NCI-H526 (cell line): ENCODE measurements at regions not wholly inside any gene's neighbourhood (a gene's known extent, or its start where the extent isn't known, plus 50 kb on each side); places are given as distances from the start of the nearest gene placed in this dataset.

Experiments used
- DNase-seq, 2 experiments: peaks; one replicate each; lab custom pipeline; 2025; lab: John Stamatoyannopoulos, UW

DNA sequence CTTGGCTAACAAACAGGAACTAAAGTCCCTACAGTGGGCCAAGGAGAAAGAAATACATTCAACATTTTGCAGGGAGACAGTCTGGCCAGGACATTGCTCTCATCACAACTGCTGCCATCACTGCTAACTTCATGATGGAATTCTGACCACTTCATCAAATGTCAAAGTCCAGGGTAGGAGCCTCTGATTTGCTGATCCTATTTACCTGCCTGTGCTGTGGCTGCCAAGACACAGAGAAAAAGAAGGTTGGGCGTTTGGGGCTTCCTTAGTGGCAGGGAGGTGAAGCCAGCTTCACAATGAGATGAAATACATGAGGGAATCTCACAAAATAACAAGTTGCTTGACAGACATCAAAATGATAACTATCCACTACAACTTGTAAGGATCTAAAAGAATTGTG is 343.9 kb upstream of the CADM1 start:
- DNase-seq = peak; percentile 42 to 52

DNA sequence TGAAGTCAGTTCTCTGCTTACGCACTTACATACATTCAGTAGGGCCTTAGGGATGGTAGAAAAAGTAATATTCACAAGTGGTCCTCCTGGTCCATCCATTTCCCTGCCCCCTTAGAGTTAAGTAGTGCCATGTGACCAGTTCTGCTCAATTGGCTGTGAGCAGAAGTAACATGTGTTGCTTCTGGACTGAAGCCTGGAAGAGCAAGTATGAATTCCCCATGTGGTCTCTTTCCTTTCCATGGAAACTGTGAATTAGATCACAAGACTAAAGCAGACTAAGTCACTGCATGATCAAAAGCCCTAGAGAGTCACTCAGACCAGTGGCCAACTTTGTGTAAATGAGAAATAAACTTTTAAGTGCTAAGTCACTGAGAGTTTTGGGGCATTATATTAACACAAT is 341.7 kb upstream of the CADM1 start:
- DNase-seq = no peak

DNA sequence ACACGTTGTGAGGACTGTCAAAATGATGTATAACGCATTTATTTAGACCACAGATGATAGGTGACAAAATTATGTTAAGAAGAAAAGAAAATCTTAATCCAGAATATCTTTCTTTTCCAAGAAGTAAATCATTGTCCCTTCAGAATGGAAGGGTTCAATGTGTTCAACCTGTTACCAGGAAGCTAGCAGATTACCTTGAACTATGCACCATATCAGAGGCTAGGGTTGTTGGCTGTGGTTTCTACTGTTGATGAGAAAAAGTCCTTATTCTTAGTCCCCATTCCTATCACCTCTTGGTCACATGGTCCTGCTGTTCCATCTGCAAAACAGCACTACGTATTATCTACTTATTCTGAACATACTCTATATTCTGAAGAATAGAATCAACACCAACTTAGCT is 339.5 kb upstream of the CADM1 start:
- DNase-seq = no peak

GRCh38 chr11:115843111-115843510 is 338.9 kb upstream of the CADM1 start:
- DNase-seq = no peak

GRCh38 chr11:115820026-115820425 is 315.8 kb upstream of the CADM1 start:
- DNase-seq = no peak

DNA sequence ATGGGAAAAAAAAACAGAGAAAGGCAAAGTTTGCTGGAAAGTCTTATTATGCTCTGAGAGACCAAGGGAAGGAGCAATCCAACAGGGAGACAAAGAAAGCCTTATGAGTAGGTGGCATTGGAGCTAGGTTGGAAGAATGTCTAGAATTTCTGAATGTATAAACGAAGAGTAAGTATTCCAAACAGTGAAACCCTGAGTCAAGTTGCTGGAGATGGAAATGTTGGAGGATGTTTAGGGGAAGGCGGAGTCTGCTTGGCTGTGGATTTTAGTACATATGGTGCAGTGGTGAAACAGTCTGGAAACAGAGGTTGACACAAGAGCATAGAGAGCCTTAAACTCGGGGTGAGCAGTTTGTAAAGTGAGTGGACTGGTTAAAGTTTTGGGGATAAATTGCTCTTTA is 314.8 kb upstream of the CADM1 start:
- DNase-seq = no peak

- DNase-seq = no peak
These were observed 313.7 kb upstream of the CADM1 start for GRCh38 chr11:115817844-115818468.

DNA sequence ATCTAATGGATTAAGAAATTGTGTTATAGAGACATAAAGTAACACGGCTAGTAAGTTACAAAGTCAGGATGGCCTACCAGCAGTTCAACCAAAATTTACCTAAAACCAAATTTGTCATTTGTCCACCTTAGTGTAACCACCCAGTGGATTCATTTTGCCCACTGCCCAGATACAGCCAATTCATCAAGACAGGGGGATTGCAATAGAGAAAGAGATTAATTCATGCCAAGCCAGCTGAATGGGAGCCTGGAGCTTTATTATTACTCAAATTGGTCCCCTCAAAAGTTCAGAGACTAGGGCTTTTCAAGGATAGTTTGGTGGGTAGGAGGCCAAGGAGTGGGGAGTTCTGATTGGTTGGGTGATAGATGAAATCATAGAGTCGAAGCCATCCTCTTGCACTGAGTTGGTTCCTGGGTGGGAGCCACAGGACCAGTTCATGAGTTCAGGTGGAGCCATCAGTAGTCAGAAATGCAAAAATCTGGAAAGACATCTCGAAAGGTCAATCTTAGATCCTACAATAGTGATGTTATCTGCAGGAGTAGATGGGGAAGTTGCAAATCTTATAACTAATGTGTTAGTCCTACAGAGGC is 304.2 kb upstream of the CADM1 start:
- no peak for DNase-seq

DNA sequence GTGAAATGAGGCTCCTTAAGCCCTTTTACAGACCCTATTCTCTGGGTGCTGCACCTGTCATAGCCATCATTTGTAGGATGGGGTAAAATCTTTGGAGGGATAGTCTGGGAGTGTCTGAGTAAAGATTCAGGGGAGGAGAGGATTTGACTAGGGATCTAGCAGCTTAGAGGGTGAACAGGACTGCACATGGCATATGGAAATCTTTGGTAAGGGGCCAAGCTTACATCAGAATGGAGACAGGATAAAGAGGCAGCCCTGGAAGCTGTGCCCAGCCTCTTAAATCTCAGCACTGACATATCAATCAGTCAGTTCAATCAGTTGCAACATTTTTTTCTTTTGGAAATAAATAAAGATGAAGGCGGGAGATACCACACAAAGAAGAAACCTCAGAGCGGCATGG is 301.8 kb upstream of the CADM1 start:
- DNase-seq = no peak

DNA sequence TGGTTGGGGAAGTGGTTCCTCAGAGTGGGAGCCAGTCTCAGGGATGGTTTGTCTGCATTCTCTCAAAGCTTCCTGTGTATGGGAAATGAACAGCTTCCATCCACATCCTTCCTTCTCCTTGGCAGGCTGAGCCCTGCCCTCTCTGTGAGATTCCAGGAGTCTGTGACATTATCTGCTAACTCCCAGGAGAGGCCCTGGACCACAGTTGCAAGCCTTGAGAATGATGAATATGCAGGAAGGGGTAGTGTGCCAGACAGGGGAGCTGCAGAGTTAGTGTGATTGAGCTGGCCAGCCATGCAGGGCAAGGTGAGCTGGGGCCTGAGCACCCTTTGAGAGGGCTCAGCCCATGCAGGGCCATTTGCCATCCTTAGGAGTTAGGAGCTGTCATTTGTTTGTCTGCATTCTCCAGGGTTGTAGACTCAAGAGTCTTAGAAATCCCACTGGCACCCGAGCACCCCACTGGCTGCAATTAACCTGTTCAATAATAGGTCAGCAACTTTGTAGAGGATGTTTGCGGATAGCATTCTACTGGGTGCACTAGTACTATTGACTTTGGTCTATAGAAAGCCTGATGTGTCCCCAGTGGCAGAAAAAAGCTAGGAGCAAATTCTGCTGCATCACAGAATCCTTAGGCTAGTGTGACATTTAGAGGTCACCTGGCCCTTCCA is 299.0 kb upstream of the CADM1 start:
- no peak for DNase-seq

DNA sequence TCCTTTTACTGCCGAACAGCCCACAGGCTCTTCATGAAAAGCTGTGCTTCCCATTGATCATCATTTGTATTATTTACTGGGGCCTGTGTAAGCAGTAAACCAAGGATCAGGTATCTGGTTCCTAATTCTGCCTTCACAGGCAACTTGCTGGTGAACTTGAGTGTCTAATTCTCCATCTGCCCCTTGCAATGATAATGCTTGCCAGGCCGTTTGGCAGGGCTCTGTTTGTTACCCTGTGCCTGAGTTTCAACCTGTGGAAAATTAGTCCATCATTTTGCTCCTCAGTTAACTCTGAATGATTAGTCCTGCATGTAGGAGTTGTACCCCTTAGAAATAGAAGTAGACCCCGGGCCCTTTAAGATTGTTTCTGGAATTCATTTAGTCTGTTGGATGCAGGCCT is 298.4 kb upstream of the CADM1 start:
- DNase-seq = no peak

DNA sequence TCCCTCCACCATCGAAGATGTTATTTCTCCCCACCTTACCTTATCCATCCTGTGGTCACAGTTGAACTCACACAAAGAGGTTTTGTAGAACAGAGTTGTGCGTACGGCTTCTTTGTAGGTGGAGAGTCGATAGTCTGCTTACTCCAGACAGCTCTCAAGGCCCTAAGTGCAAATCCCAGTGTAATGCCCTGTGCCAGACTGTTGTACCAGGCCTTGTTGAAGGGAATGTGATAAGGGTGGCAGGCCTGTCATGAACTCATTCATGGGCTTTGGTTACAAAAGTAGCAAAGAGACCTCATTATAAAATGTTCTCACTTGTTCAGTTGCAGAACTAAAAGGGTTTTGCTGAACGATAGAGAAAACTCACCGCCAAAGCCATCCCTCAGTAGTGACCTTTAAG is 288.7 kb upstream of the CADM1 start:
- DNase-seq = no peak

DNA sequence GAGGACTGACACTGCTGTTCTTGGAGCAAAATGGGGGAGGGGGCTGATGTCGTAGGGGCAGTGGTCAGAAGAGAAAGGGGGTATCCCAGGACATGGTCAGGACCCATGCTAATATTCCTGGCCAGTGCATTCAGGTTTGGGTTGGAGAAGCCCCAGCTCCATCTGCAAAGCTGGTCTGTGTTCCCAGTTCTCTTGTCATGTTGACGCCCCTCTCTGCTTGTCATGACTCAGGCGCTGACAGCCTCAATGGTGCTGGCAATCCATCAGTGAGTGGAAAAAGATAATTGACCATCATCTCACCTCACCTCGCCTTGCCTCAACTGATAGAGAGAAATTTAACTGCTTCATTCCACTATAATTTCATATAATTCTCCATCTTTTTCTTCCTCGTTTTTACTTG is 283.1 kb upstream of the CADM1 start:
- no peak for DNase-seq

DNA sequence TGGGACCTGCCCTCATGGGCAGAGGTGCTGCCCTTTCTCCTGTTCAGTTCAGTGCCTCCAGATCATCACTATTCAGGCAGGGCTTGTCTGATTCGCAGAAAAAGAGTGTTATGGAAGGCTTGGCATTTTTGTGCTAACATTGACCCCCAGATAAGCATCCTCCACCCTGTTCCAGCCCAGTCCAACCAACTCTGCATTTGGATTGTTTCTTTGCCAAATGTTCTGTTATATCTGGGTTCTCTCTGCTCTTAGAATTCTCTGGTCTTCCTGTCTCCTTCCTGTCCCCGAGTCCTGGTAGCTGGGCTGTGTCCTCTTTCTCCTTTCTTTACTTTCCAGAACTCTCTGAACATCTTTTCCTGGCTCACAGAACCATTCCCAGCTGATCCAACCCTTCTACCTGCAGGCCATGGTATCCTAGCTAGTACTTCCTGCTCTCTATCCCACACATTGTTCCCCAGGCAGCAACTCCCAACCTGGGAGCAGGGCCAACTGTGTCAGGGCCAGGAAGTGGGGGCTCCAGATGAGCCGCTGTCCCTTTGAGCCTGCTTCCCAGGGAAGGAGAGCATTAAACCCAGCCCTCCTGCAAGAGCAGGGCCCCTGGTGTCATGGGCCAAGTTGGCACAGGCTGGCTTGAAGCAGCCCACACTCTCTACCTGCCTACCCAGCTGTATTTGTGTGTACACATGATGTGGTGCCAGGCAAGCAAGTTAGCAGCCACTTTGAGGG is 280.7 kb upstream of the CADM1 start:
- DNase-seq = no peak

DNA sequence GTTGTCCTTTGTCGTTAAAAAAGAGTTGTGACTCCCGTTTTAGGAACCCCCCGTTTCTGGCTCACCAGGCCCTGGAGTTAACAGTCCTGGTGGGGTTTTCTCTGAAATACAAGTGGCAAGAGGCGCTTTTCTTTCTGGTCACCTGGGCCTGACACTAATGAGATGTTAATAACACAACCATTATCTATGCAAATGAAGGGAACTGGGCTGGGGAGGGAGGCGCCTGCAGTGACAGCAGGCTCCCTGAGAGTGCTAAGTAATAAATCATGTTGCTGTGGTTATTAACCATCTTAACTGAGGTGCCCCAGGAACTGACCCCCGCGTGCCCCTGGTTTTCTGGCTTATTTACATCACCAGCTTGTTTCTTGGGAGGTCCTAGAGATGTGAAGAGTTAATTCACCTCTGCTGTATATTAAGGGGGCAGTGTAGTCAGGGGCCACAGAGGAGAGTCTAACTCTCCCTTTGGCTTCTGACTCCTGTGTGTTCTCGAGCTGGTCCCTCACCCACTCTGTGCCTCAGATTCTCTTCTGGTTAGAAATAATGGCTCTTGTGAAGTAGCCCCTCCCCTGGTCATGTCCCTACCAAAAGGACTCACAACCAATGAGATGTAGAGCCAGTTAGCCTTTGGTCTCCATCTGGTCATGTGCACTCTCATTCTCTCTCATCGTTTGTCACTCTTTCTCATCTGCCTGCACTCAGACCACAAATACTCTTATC is 276.6 kb upstream of the CADM1 start:
- DNase-seq = peak; percentile 90 to 96

DNA sequence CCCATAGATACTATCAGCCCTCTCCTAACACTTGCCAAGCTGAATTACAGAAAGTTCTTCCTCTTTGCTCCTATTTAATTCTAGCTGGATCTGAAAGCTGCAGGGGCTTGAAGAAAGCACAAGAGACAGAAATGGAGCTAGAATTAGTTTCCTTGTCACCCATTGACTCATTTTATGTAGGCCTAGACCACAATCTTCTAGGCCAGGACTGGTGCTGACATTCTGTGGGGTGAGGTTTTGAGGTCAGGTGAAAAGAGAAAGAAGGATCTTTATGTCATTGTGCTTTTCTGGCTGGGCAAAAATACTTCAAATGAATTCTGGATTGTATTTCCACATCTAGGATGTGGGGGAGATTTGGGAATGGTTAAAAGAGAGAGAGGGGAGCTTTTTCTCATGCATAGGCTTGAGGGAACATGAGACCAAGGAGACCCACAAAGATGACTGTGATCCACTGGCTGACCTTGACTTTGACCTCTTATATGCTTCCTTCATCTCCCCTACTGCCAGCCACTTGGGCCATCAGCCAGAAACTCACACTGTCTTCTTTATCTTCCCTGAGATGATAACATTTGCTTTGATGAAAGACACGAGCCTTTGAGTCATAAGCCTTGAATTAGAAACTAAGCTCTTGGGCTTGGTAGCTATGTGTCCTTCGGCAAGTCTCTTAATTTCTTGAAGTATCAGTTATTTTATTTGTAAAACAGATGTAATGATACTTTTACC is 274.9 kb upstream of the CADM1 start:
- DNase-seq = no peak

GRCh38 chr11:115776916-115777315 is 272.7 kb upstream of the CADM1 start:
- no peak for DNase-seq

DNA sequence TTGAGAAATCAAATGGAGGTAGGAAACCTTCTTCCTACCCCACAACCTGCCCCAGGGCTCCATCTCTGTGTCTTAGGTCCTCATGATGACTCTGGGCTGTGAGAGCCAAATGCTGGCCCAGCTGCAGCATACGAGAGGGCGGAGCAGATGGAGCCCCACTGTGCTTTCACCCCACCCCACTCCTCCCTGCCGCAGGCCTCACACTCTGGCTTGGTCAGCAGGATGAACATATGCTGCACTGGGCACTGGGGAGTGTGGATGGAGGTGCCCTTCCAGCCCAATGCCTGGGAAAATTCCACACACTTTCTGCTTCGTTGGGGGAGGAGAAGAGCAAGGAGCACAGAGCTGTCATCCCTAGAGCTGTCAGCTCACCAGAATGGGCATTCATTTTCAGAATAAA is 271.6 kb upstream of the CADM1 start:
- no peak for DNase-seq

GRCh38 chr11:115774756-115775155 is 270.5 kb upstream of the CADM1 start:
- DNase-seq = no peak

GRCh38 chr11:115769891-115770290 is 265.7 kb upstream of the CADM1 start:
- no peak for DNase-seq

DNA sequence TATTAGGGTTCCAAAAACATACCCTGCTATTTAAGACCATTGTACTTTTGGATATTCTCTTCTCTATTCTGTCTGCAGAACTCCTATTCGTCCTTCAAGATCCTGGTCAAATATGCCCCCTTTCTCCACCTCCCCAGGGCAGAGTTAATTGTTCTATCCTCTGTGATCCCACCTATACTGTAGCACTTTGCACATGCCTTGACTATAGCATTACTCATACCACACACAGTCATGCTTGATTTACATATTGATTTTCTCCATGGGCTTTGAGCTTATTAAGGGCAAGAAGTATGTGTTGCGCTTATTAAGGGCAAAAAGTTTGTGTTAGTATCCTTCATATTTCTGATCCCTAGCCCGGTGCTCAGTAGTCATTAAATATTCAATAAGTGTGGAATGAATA is 263.7 kb upstream of the CADM1 start:
- no peak for DNase-seq
